OCI-LY1 (cell line): ENCODE measurements at regions not wholly inside any gene's neighbourhood (a gene's known extent, or its start where the extent isn't known, plus 50 kb on each side); places are given as distances from the start of the nearest gene placed in this dataset.

ENCODE experiments used
- H2AFZ ChIP-seq: fragments of 200-600 bp; sonication (generic), shearing (Covaris generic); 2 replicates; pipeline ENCODE4 v1.6.0; 2014; ENCODE audit warnings: antibody characterized with exemption, mild to moderate bottlenecking, low read length
- H3F3A ChIP-seq: fragments of 200-600 bp; sonication (generic), shearing (Covaris generic); 2 replicates; pipeline ENCODE4 v1.6.0; 2014; ENCODE audit warnings: mild to moderate bottlenecking, antibody characterized with exemption, low read length, moderate library complexity; ENCODE audit not compliant: insufficient read depth
- H3K27ac ChIP-seq: fragments of 200-600 bp; sonication (generic); 2 replicates; pipeline ENCODE4 v1.5.1; 2014; ENCODE audit warnings: low read length, mixed run types, mild to moderate bottlenecking, low read depth; ENCODE audit not compliant: poor library complexity, severe bottlenecking
- H3K27me3 ChIP-seq: fragments of 200-600 bp; sonication (generic); 2 replicates; pipeline ENCODE4 v1.6.0; 2014; ENCODE audit warnings: antibody characterized with exemption, mild to moderate bottlenecking, low read length, moderate library complexity; ENCODE audit not compliant: insufficient read depth
- H3K36me3 ChIP-seq: fragments of 200-600 bp; sonication (generic); 2 replicates; pipeline ENCODE4 v1.6.1; 2014; ENCODE audit warnings: mild to moderate bottlenecking, antibody characterized with exemption, low read length, moderate library complexity, mixed read lengths; ENCODE audit not compliant: insufficient read depth
- H3K4me1 ChIP-seq: fragments of 200-600 bp; sonication (generic); 2 replicates; pipeline ENCODE4 v1.5.1; 2014; ENCODE audit warnings: mild to moderate bottlenecking, low read length, moderate library complexity; ENCODE audit not compliant: insufficient read depth, severe bottlenecking
- H3K4me2 ChIP-seq: fragments of 200-600 bp; sonication (generic), shearing (Covaris generic); 2 replicates; pipeline ENCODE4 v1.6.1; 2014; ENCODE audit warnings: low read length
- H3K4me3 ChIP-seq: fragments of 200-600 bp; sonication (generic); 2 replicates; pipeline ENCODE4 v1.5.1; 2014; ENCODE audit warnings: low read length, low read depth, mild to moderate bottlenecking, mixed read lengths; ENCODE audit not compliant: poor library complexity, severe bottlenecking
- H3K79me2 ChIP-seq: fragments of 200-600 bp; shearing (Covaris generic); 2 replicates; pipeline ENCODE4 v1.6.1; 2016; ENCODE audit warnings: mixed run types, low read length, mixed read lengths; ENCODE audit not compliant: insufficient read depth
- H3K9ac ChIP-seq: fragments of 200-600 bp; sonication (generic), shearing (Covaris generic); 2 replicates; pipeline ENCODE4 v1.6.1; 2014; ENCODE audit warnings: mild to moderate bottlenecking, low read length, mixed read lengths
- H3K9me2 ChIP-seq: fragments of 200-600 bp; sonication (generic), shearing (Covaris generic); 2 replicates; pipeline ENCODE4 v1.6.1; 2014; ENCODE audit warnings: low read depth, mild to moderate bottlenecking, low read length, mixed read lengths
- H3K9me3 ChIP-seq: fragments of 200-600 bp; shearing (Covaris generic); 2 replicates; pipeline ENCODE4 v1.6.1; 2014; ENCODE audit warnings: low read length, mixed read lengths
- H4K20me1 ChIP-seq: fragments of 200-600 bp; sonication (generic), shearing (Covaris generic); 2 replicates; pipeline ENCODE4 v1.6.0; 2016; ENCODE audit warnings: mild to moderate bottlenecking, low read length; ENCODE audit not compliant: insufficient read depth
- EZH2 ChIP-seq: fragments of 200-600 bp; sonication (generic), shearing (Covaris generic); IDR thresholded peaks from 2 replicates; pipeline ENCODE4 v1.8.0; 2017; ENCODE audit warnings: borderline replicate concordance, mixed run types, mild to moderate bottlenecking, antibody characterized with exemption, low read length, moderate library complexity, mixed read lengths
- TF ChIP-seq, protein P1 (sequence below): fragments of 200-600 bp; sonication (generic), shearing (Covaris generic); IDR thresholded peaks from 2 replicates; pipeline ENCODE4 v1.5.1; 2017; ENCODE audit warnings: mild to moderate bottlenecking, antibody characterized with exemption, low read length, moderate library complexity, mixed read lengths

DNA sequence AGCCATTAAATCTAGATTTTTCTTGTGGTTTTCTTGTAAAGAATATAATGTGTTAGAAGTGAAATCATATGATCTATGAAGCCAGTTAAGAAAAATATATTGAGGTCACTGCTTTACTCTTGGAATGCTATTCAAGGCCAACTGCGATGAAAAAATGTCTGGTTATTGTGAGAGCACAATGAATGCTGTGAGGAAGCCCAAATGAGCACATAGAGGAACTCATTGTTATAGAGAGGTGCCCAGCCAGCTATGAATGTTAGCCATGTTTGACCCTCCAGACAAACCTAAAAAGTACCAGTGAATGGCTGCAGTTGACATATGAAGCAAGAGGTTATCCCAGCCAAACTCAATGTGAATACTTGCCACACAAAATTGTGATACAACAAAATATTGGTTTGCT is 359.8 kb upstream of the FAM174A start:
- Histone ChIP-seq H3K27me3 (no peaks in the 10 kb centered on the region), H3K4me2 (no peak overlapping the region), H2AFZ (no peak overlapping the region), H3F3A (no peaks in the 10 kb centered on the region), H3K27ac (no peak overlapping the region), H3K36me3 (no peaks in the 10 kb centered on the region), H4K20me1 (no peaks in the 10 kb centered on the region), H3K9ac (no peak overlapping the region), H3K9me3 (no peaks in the 10 kb centered on the region), H3K79me2 (0 out of 2 replicates have a peak, but pooled peaks cover 2% of the 10 kb centered on the region), H3K9me2 (no peaks in the 10 kb centered on the region), H3K4me1 (no peaks in the 10 kb centered on the region), H3K4me3 (no peak overlapping the region)
- TF ChIP-seq, protein P1, sequence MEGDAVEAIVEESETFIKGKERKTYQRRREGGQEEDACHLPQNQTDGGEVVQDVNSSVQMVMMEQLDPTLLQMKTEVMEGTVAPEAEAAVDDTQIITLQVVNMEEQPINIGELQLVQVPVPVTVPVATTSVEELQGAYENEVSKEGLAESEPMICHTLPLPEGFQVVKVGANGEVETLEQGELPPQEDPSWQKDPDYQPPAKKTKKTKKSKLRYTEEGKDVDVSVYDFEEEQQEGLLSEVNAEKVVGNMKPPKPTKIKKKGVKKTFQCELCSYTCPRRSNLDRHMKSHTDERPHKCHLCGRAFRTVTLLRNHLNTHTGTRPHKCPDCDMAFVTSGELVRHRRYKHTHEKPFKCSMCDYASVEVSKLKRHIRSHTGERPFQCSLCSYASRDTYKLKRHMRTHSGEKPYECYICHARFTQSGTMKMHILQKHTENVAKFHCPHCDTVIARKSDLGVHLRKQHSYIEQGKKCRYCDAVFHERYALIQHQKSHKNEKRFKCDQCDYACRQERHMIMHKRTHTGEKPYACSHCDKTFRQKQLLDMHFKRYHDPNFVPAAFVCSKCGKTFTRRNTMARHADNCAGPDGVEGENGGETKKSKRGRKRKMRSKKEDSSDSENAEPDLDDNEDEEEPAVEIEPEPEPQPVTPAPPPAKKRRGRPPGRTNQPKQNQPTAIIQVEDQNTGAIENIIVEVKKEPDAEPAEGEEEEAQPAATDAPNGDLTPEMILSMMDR: no peak
- TF ChIP-seq EZH2: no peak

DNA sequence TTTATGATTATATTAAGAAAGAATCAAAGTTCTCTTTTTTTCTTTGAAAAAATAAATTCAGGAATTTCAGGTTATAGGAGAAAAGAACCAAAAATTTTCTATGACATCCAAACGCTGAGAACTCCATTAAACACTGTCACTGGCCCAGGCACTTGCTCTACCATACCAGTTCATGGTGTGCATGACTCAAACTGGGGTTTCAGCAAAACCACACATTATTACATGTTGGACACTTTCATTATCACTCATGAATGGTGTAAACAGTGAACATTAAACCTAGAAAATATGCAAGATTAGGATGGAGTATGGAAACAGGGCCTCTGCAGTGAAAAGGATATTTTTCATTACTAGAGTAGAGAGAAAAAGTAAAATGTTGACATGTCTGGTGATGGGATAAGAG is 369.9 kb upstream of the FAM174A start:
- Histone ChIP-seq H3F3A (no peaks in the 10 kb centered on the region), H3K4me3 (no peak overlapping the region), H3K9ac (no peak overlapping the region), H3K9me3 (0 out of 2 replicates have a peak, but pooled peaks cover 4% of the 10 kb centered on the region), H3K4me1 (no peaks in the 10 kb centered on the region), H3K27me3 (no peaks in the 10 kb centered on the region), H3K27ac (no peak overlapping the region), H3K79me2 (no peaks in the 10 kb centered on the region), H2AFZ (no peak overlapping the region), H4K20me1 (no peaks in the 10 kb centered on the region), H3K4me2 (no peak overlapping the region), H3K36me3 (no peaks in the 10 kb centered on the region), H3K9me2 (no peaks in the 10 kb centered on the region)
- TF ChIP-seq, protein P1: no peak
- TF ChIP-seq EZH2: no peak

DNA sequence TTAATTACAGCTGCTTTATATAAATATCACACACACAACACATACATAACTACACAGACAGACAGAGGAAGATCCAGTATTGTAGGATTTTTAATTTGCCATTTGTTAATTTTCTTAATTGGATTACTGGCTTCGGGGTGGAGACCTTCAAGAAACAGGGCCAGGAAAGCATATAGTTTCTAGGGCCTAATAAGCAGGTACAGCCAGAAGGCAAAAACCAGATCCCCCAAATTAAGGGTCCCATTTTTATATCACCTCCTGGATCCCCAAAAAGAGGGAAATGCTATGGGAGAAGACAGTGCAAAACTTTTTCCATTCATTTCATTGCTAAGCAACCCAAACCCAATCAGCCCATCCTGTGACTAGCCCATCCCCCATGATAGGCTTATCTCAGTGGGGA is 373.3 kb upstream of the FAM174A start:
- no peaks in the 10 kb centered on the region for H3F3A ChIP-seq

More for the DNA sequence above, 373.3 kb upstream of the FAM174A start:
- H3K4me1 ChIP-seq: no peaks in the 10 kb centered on the region
- H3K9me2 ChIP-seq: no peaks in the 10 kb centered on the region; the same call in 1 of the 2 replicates
- TF ChIP-seq EZH2: no peak
- TF ChIP-seq, protein P1: no peak
- 0 out of 2 replicates have a peak, but pooled peaks cover 4% of the 10 kb centered on the region for H3K9me3 ChIP-seq
- H3K4me2 ChIP-seq: no peak overlapping the region
- H3K27ac ChIP-seq: no peak overlapping the region
- no peaks in the 10 kb centered on the region for H3K36me3 ChIP-seq
- no peaks in the 10 kb centered on the region for H3K79me2 ChIP-seq
- H3K4me3 ChIP-seq: no peak overlapping the region
- H3K9ac ChIP-seq: no peak overlapping the region
- H2AFZ ChIP-seq: no peak overlapping the region
- no peaks in the 10 kb centered on the region for H4K20me1 ChIP-seq
- H3K27me3 ChIP-seq: no peaks in the 10 kb centered on the region
